Central memory CD8-positive, alpha-beta T cell (primary cell): ENCODE measurements at regions not wholly inside any gene's neighbourhood (a gene's known extent, or its start where the extent isn't known, plus 50 kb on each side); places are given as distances from the start of the nearest gene placed in this dataset.

ENCODE experiments used
- ATAC-seq: fragments of 150-1000 bp; cut with Tn5 transposase; replicated peaks from 2 replicates; pipeline ENCODE4 v1.10.0; 2022; ENCODE audit warnings: mild to moderate bottlenecking, moderate FRiP score, moderate number of reproducible peaks; ENCODE audit not compliant: poor library complexity, severe bottlenecking; ENCODE audit errors: extremely low read depth
- DNase-seq, 2 donors: peaks; one replicate each; pipeline ENCODE4 v3.0.0; 2021; ENCODE audit warnings: low spot score in 2 of 2
- H3K27ac Mint-ChIP-seq: one replicate; pipeline ENCODE4 v1.8.0; 2022; ENCODE audit warnings: low read depth, mild to moderate bottlenecking, moderate library complexity, mixed read lengths
- H3K27me3 Mint-ChIP-seq: one replicate; pipeline ENCODE4 v1.8.0; 2022; ENCODE audit warnings: mixed read lengths
- H3K36me3 Mint-ChIP-seq: one replicate; pipeline ENCODE4 v1.8.0; 2022; ENCODE audit warnings: mild to moderate bottlenecking, moderate library complexity, mixed read lengths; ENCODE audit not compliant: insufficient read depth
- H3K4me1 Mint-ChIP-seq: one replicate; pipeline ENCODE4 v1.8.0; 2022; ENCODE audit warnings: mixed read lengths
- H3K4me3 Mint-ChIP-seq: one replicate; pipeline ENCODE4 v1.8.0; 2022; ENCODE audit warnings: mild to moderate bottlenecking, moderate library complexity, mixed read lengths
- H3K9me3 Mint-ChIP-seq: one replicate; pipeline ENCODE4 v1.8.0; 2022; ENCODE audit warnings: mixed read lengths

- H3K9me3 Mint-ChIP-seq, result peaks cover 6% of the 10 kb centered on the region
- no peak for ATAC-seq
- H3K36me3 Mint-ChIP-seq, result no peaks in the 10 kb centered on the region
- H3K27ac Mint-ChIP-seq, result no peak overlapping the region
- H3K27me3 Mint-ChIP-seq, result no peaks in the 10 kb centered on the region
- DNase-seq, result no peak
- H3K4me1 Mint-ChIP-seq, result no peaks in the 10 kb centered on the region
- no peak overlapping the region for H3K4me3 Mint-ChIP-seq
Observed at GRCh38 chr13:64884976-64885375, 2345.2 kb downstream of the PCDH9 start.

GRCh38 chr13:64877176-64877575 is 2353.0 kb downstream of the PCDH9 start:
- Mint-ChIP-seq H3K9me3 (peaks cover 13% of the 10 kb centered on the region), H3K4me3 (no peak overlapping the region), H3K36me3 (no peaks in the 10 kb centered on the region), H3K27me3 (no peaks in the 10 kb centered on the region), H3K27ac (no peak overlapping the region), H3K4me1 (no peaks in the 10 kb centered on the region)
- ATAC-seq, result no peak
- no peak for DNase-seq

DNA sequence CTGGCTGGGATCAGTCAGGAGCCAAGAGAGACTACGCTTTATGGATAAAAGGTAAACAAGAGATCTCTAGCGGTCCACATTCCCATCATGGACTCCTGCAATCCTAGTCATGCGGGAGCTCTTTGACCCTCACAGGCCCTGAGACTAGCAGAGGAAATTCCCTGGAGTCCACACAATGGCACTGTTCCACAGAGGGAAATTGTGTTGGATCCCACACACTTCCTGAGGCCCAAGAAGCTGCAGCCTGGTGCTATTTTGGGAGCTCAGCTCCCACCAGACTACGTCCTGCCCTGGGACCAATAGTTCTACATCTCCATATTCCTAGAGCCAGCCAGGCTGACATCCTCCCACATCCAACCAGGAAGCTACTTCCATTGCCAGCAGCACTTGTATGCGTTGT is 2358.4 kb downstream of the PCDH9 start:
- no peak for DNase-seq
- Mint-ChIP-seq H3K4me3 (no peak overlapping the region), H3K36me3 (peaks cover 3% of the 10 kb centered on the region), H3K4me1 (no peaks in the 10 kb centered on the region), H3K27ac (no peak overlapping the region), H3K27me3 (no peaks in the 10 kb centered on the region), H3K9me3 (peaks cover 17% of the 10 kb centered on the region)
- no peak for ATAC-seq

DNA sequence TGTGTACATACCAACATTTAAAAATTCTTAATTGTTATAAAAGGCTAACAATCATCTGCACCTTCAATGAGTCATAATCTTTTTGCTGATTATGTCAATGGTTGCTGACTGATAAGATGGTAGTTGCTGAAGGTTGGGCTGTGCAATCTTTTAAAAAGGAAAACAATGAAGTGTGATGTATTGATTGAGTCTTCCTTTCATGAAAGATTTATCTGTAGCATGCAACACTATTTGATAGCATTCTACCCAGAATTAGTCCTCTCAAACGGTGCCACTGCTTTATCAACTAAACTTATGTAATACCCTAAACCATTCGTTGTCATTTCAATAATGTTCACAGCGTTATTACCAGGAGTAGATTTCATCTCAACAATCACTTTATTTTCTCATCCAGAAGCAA is 2360.6 kb downstream of the PCDH9 start:
- Mint-ChIP-seq H3K36me3 (peaks cover 3% of the 10 kb centered on the region), H3K27me3 (no peaks in the 10 kb centered on the region), H3K9me3 (peaks cover 16% of the 10 kb centered on the region), H3K27ac (no peak overlapping the region), H3K4me3 (no peak overlapping the region), H3K4me1 (no peaks in the 10 kb centered on the region)
- ATAC-seq (no peak), DNase-seq (no peak)

DNA sequence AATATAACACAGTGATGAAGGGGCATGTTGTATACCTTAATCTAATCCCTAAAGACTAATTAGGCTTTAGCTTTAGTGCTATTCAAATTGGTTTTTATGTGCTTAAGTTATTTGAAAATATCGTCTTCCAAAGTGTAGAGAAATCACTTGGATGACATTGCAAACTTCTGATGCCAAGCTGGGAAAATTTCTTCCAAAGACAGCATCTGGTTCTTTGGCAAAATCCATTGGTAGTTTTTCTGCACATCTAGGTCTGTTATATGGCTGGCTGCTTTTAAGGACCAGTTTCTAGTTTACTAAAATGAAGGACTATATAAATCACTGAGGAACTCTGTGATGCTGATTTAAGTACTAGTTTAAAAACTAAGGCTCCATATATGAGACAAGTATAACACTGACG is 2362.3 kb downstream of the PCDH9 start:
- ATAC-seq, result no peak
- Mint-ChIP-seq H3K27ac (no peak overlapping the region), H3K36me3 (peaks cover 3% of the 10 kb centered on the region), H3K4me1 (no peaks in the 10 kb centered on the region), H3K27me3 (no peaks in the 10 kb centered on the region), H3K4me3 (no peak overlapping the region), H3K9me3 (peaks cover 16% of the 10 kb centered on the region)
- no peak for DNase-seq

- no peaks in the 10 kb centered on the region for H3K4me1 Mint-ChIP-seq
- H3K27me3 Mint-ChIP-seq, result no peaks in the 10 kb centered on the region
- DNase-seq (no peak), ATAC-seq (no peak)
- H3K27ac Mint-ChIP-seq, result no peak overlapping the region
- H3K9me3 Mint-ChIP-seq, result peaks cover 12% of the 10 kb centered on the region
- peaks cover under 1% of the 10 kb centered on the region for H3K36me3 Mint-ChIP-seq
- H3K4me3 Mint-ChIP-seq, result no peak overlapping the region
Observed at GRCh38 chr13:64866331-64866730, 2363.8 kb downstream of the PCDH9 start.

- no peaks in the 10 kb centered on the region for H3K36me3 Mint-ChIP-seq
- peaks cover 42% of the 10 kb centered on the region for H3K9me3 Mint-ChIP-seq
- no peaks in the 10 kb centered on the region for H3K4me1 Mint-ChIP-seq
- DNase-seq, result no peak
- ATAC-seq, result no peak
- H3K27me3 Mint-ChIP-seq, result no peaks in the 10 kb centered on the region
- no peak overlapping the region for H3K4me3 Mint-ChIP-seq
- no peak overlapping the region for H3K27ac Mint-ChIP-seq
Observed at GRCh38 chr13:64855506-64855905, 2374.6 kb downstream of the PCDH9 start.

DNA sequence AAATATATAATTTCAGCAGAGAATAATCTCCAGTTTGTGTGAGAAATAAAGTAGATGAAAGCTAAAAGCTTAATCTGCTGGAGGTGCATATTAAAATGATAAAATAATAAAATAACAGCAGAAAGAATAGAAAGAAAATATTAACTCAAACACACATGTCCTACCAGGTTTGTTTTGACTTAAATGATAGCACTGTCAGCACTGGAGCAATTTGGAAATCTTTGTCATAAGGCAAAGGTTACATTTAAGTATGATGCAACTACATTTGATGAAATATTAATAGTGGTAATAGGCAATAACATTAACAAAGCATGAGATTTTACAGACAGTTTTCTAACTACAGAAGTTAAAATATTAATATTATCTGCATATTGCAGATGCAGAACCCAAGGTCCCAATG is 2380.1 kb downstream of the PCDH9 start:
- Mint-ChIP-seq H3K36me3 (no peaks in the 10 kb centered on the region), H3K27me3 (no peaks in the 10 kb centered on the region), H3K27ac (no peak overlapping the region), H3K4me3 (no peak overlapping the region), H3K4me1 (no peaks in the 10 kb centered on the region), H3K9me3 (peaks cover 29% of the 10 kb centered on the region)
- ATAC-seq (no peak), DNase-seq (no peak)

DNA sequence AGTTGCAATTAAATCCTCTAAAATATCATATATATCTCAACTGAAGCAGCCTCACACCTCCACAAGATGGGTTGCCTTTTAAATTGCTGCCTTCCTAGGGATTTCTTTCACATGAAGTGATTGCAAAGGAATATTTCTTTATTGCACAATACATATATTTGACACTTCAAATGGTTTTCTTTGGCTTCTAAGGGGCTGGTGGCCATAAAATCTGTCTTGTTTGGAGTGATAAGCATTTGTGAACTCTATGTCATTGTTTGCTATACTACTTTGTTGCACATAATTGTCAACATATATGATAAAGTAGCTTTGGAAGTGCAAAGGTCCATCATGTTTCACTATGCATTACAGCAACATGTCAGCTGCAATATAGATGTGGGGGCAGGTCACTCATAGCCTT is 2380.9 kb downstream of the PCDH9 start:
- no peak overlapping the region for H3K4me3 Mint-ChIP-seq
- no peaks in the 10 kb centered on the region for H3K36me3 Mint-ChIP-seq
- no peak for ATAC-seq
- no peak overlapping the region for H3K27ac Mint-ChIP-seq
- no peaks in the 10 kb centered on the region for H3K27me3 Mint-ChIP-seq
- no peaks in the 10 kb centered on the region for H3K4me1 Mint-ChIP-seq
- H3K9me3 Mint-ChIP-seq, result peaks cover 27% of the 10 kb centered on the region
- no peak for DNase-seq

GRCh38 chr13:64847767-64848166 is 2382.4 kb downstream of the PCDH9 start:
- no peak for ATAC-seq
- Mint-ChIP-seq H3K9me3 (peaks cover 28% of the 10 kb centered on the region), H3K27ac (no peak overlapping the region), H3K4me3 (no peak overlapping the region), H3K36me3 (no peaks in the 10 kb centered on the region), H3K4me1 (no peaks in the 10 kb centered on the region), H3K27me3 (no peaks in the 10 kb centered on the region)
- DNase-seq, result no peak

GRCh38 chr13:64845110-64845509 is 2385.0 kb downstream of the PCDH9 start:
- no peaks in the 10 kb centered on the region for H3K27me3 Mint-ChIP-seq
- DNase-seq (no peak), ATAC-seq (no peak)
- H3K36me3 Mint-ChIP-seq, result no peaks in the 10 kb centered on the region
- no peak overlapping the region for H3K4me3 Mint-ChIP-seq
- peaks cover 29% of the 10 kb centered on the region for H3K9me3 Mint-ChIP-seq
- no peaks in the 10 kb centered on the region for H3K4me1 Mint-ChIP-seq
- H3K27ac Mint-ChIP-seq, result no peak overlapping the region

DNA sequence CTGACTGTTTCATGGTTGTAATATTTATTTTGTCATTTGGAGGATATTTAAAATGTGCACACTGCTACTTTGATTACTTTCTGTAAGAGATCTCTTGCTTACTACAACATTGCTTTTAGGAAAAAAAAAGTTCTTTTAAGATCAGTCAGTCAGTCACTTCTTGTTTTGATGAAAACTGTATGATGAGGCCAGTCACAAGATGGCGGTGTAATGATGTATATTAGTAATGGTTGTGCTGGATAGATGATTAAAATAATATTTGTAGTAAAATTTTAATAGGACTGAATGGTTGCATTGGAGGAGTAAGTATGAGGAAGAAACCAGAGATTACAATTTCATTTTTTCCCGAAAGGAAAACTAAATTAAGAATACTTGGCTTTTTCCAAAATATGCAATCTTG is 2411.1 kb downstream of the PCDH9 start:
- H3K4me3 Mint-ChIP-seq, result no peak overlapping the region
- H3K4me1 Mint-ChIP-seq, result no peaks in the 10 kb centered on the region
- DNase-seq, result no peak
- H3K27ac Mint-ChIP-seq, result no peak overlapping the region
- no peaks in the 10 kb centered on the region for H3K36me3 Mint-ChIP-seq
- no peaks in the 10 kb centered on the region for H3K27me3 Mint-ChIP-seq
- H3K9me3 Mint-ChIP-seq, result peaks cover 24% of the 10 kb centered on the region
- ATAC-seq, result no peak

- ATAC-seq (no peak), DNase-seq (no peak)
- Mint-ChIP-seq H3K36me3 (no peaks in the 10 kb centered on the region), H3K4me3 (no peak overlapping the region), H3K9me3 (peaks cover 22% of the 10 kb centered on the region), H3K4me1 (no peaks in the 10 kb centered on the region), H3K27ac (no peak overlapping the region), H3K27me3 (no peaks in the 10 kb centered on the region)
Observed at GRCh38 chr13:64817691-64818090, 2412.4 kb downstream of the PCDH9 start.

DNA sequence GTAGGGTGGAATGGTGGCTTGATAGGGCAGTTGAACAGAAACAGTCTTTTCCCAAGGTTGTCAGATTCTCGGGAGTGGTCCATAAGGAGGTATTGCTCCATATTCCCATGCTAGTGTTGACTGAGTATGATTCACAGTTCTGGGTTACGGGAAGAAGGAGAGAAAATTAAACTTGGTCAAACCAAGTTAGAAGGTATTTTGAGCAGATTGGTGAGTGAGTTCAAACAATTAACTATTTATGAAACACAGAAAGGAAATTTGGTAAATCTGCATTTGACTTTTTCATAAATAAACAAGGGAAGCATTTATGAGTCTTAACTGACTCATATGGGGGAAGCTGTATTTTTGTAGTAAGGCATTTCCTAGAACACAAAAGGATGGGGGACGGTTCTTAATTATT is 2419.4 kb downstream of the PCDH9 start:
- Mint-ChIP-seq H3K4me1 (no peaks in the 10 kb centered on the region), H3K27ac (no peak overlapping the region), H3K27me3 (no peaks in the 10 kb centered on the region), H3K9me3 (peaks cover 29% of the 10 kb centered on the region), H3K4me3 (no peak overlapping the region), H3K36me3 (no peaks in the 10 kb centered on the region)
- no peak for DNase-seq
- no peak for ATAC-seq
